Endothelial cell of umbilical vein (primary cell): ENCODE measurements at regions not wholly inside any gene's neighbourhood (a gene's known extent, or its start where the extent isn't known, plus 50 kb on each side); places are given as distances from the start of the nearest gene placed in this dataset.

ENCODE experiments used
- EZH2 ChIP-seq: IDR thresholded peaks from 2 replicates; pipeline ENCODE4 v1.6.1; 2012; ENCODE audit warnings: borderline replicate concordance, low read depth, mild to moderate bottlenecking, moderate library complexity, low read length, inconsistent platforms; ENCODE audit not compliant: severe bottlenecking
- FOS ChIP-seq: IDR thresholded peaks from 2 replicates; pipeline ENCODE4 v1.6.1; 2011; ENCODE audit warnings: mild to moderate bottlenecking, low read length, moderate library complexity, borderline replicate concordance; ENCODE audit not compliant: insufficient read depth
- TF ChIP-seq, protein P1 (sequence below), 2 donors: IDR thresholded peaks; 1 replicate in 1 of 2; 2 replicates in 1 of 2; pipeline ENCODE4 v1.5.1; 2011; ENCODE audit warnings: low read length in 2 of 2, mild to moderate bottlenecking in 2 of 2, moderate library complexity in 2 of 2, control low read depth in 1 of 2, inconsistent platforms in 1 of 2, low read depth in 1 of 2; ENCODE audit not compliant: insufficient read depth in 1 of 2; ENCODE audit errors: extremely low read depth in 1 of 2

DNA sequence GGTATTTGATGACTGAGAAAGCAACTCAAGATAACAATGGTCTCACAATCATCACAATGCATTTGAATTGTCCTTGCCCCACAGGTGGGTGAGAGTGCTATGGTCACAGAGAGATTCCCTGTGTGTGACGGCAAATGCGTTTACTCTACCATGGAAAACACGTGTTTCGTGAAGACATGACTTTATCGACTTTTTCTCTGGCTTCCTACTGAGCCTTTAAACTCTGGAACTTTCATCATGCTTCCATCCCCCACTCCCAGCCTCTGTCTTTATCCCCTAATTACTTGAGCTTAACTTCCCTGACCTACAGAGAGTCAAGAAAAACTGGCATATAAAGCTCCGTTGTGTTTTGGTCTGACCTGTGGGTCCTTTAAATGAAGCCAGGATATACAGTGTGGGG, 414.1 kb upstream of the CLINT1 start:
- TF ChIP-seq FOS = no peak
- no peak for TF ChIP-seq EZH2
- TF ChIP-seq, protein P1, sequence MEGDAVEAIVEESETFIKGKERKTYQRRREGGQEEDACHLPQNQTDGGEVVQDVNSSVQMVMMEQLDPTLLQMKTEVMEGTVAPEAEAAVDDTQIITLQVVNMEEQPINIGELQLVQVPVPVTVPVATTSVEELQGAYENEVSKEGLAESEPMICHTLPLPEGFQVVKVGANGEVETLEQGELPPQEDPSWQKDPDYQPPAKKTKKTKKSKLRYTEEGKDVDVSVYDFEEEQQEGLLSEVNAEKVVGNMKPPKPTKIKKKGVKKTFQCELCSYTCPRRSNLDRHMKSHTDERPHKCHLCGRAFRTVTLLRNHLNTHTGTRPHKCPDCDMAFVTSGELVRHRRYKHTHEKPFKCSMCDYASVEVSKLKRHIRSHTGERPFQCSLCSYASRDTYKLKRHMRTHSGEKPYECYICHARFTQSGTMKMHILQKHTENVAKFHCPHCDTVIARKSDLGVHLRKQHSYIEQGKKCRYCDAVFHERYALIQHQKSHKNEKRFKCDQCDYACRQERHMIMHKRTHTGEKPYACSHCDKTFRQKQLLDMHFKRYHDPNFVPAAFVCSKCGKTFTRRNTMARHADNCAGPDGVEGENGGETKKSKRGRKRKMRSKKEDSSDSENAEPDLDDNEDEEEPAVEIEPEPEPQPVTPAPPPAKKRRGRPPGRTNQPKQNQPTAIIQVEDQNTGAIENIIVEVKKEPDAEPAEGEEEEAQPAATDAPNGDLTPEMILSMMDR (IDR thresholded peaks at IDR 0.05; ENCODE audit: extremely low read depth in 1 of 2, insufficient read depth in 1 of 2, low read depth in 1 of 2, low read length in 2 of 2) = no peak
